A673 (cell line): ENCODE measurements at regions not wholly inside any gene's neighbourhood (a gene's known extent, or its start where the extent isn't known, plus 50 kb on each side); places are given as distances from the start of the nearest gene placed in this dataset.

Experiments
- CTCF ChIP-seq: fragments of 300-800, 200-600 bp; sonication (generic); conservative IDR thresholded peaks from 2 replicates; pipeline ENCODE4 v1.5.1; 2017; ENCODE audit warnings: low read depth, mild to moderate bottlenecking, antibody characterized with exemption, low read length, moderate library complexity, mixed read lengths
- EZH2 ChIP-seq: fragments of 200-600 bp; sonication (generic); IDR thresholded peaks from 2 replicates; pipeline ENCODE4 v1.6.1; 2017; ENCODE audit warnings: borderline replicate concordance, low read depth, mild to moderate bottlenecking, mixed read lengths, antibody characterized with exemption, low read length; ENCODE audit not compliant: poor library complexity, severe bottlenecking

- TF ChIP-seq EZH2 (no peak), CTCF (no peak)
Measured at GRCh38 chr18:67840379-67840778, 323.9 kb upstream of the DSEL start.
